Adrenal gland (tissue), 5 donors: ENCODE measurements at regions not wholly inside any gene's neighbourhood (a gene's known extent, or its start where the extent isn't known, plus 50 kb on each side); places are given as distances from the start of the nearest gene placed in this dataset.

Experiments
- POLR2A ChIP-seq, 2 donors: fragments of 450-650 bp; IDR thresholded peaks; one replicate each; pipeline ENCODE4 v1.6.1; 2017; ENCODE audit warnings: antibody characterized with exemption in 2 of 2, mild to moderate bottlenecking in 2 of 2, moderate library complexity in 1 of 2
- TF ChIP-seq, protein P1 (sequence below), 6 experiments: fragments of 450-650 bp in 4 of 6; fragments of 200-600 bp in 2 of 6; sonication (generic) in 1 of 6; IDR thresholded peaks; 1 replicate in 5 of 6; 2 replicates in 1 of 6; pipeline versions ENCODE4 v1.5.1 to v1.8.0; 2016 to 2021; ENCODE audit warnings: antibody characterized with exemption in 6 of 6, mild to moderate bottlenecking in 2 of 6, moderate library complexity in 1 of 6
- donor health status: DM: no; HTN: no; CAD: no.

DNA sequence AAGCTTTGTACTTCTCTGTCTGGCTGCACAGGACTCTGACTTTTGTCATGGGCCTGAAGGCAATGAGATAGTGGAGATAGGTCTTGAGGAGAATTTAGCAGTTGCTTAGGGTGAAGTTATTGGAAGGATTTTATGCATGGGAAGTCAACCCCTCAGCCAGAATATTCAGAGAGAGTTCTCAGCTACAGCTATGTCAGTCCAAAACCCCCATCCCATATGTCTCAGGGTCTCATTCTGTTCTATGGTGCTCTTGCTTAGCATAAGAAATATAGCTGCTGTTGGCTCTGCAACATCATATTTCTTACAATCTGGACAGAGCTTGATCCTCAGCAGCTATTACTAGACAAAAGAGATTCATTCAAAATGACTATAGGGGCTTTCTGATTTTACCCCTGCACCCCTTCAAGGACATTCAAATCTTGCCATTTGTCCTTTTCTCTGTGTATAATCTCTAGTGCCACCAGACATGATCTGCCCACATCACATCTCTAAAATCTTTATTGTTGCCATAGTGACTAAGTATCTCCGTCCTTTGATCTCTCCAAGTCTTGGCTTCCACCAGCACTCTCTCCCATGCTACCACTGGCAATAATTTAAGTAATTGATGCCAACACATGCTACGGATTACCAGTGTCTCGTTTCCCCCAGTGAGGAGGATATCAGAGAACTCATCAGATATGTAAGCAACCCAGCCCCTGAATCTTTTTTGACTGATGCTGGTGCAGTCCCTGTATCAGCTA lies 327.1 kb upstream of the ISX start:
- TF ChIP-seq, protein P1, sequence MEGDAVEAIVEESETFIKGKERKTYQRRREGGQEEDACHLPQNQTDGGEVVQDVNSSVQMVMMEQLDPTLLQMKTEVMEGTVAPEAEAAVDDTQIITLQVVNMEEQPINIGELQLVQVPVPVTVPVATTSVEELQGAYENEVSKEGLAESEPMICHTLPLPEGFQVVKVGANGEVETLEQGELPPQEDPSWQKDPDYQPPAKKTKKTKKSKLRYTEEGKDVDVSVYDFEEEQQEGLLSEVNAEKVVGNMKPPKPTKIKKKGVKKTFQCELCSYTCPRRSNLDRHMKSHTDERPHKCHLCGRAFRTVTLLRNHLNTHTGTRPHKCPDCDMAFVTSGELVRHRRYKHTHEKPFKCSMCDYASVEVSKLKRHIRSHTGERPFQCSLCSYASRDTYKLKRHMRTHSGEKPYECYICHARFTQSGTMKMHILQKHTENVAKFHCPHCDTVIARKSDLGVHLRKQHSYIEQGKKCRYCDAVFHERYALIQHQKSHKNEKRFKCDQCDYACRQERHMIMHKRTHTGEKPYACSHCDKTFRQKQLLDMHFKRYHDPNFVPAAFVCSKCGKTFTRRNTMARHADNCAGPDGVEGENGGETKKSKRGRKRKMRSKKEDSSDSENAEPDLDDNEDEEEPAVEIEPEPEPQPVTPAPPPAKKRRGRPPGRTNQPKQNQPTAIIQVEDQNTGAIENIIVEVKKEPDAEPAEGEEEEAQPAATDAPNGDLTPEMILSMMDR (IDR thresholded peaks at IDR 0.05), result no peak
- TF ChIP-seq POLR2A (IDR thresholded peaks at IDR 0.05), result no peak
